HepG2 (cell line): ENCODE measurements at regions not wholly inside any gene's neighbourhood (a gene's known extent, or its start where the extent isn't known, plus 50 kb on each side); places are given as distances from the start of the nearest gene placed in this dataset.

Source experiments
- BRD4 ChIP-seq: sonication (generic); formaldehyde crosslinking; IDR thresholded peaks from 2 replicates; pipeline ENCODE4 v1.4.0; 2020; ENCODE audit warnings: missing genetic modification reagents
- CAMTA2 ChIP-seq: sonication (generic); formaldehyde crosslinking; IDR thresholded peaks from 2 replicates; pipeline ENCODE4 v1.4.0; 2020; ENCODE audit warnings: mild to moderate bottlenecking, missing genetic modification reagents, borderline replicate concordance
- CEBPB ChIP-seq: IDR thresholded peaks from 2 replicates; pipeline ENCODE4 v1.6.1; 2011; ENCODE audit warnings: low read depth, low read length, improper control_type of control experiment, borderline replicate concordance
- EZH2 ChIP-seq: conservative IDR thresholded peaks from 2 replicates; pipeline ENCODE4 v1.6.1; 2012; ENCODE audit warnings: mild to moderate bottlenecking, low read depth, low read length, moderate library complexity
- HCFC1 ChIP-seq: fragments of 150-350 bp; IDR thresholded peaks from 2 replicates; pipeline ENCODE4 v1.6.1; 2014; ENCODE audit warnings: low read depth, low read length
- HNF4G ChIP-seq, 2 experiments: sonication (generic) in 1 of 2; formaldehyde crosslinking in 1 of 2; IDR thresholded peaks; 2 replicates each; pipeline versions ENCODE4 v1.4.0 to v1.6.1; 2011 to 2020; ENCODE audit warnings: borderline replicate concordance in 2 of 2, low read depth in 2 of 2, mild to moderate bottlenecking in 2 of 2, low read length in 1 of 2, missing genetic modification reagents in 1 of 2, moderate library complexity in 1 of 2
- KLF11 ChIP-seq: IDR thresholded peaks from 2 replicates; pipeline ENCODE4 v1.6.1; 2016; ENCODE audit warnings: missing compliant biosample characterization
- MXI1 ChIP-seq: IDR thresholded peaks from 3 replicates; pipeline ENCODE4 v1.6.1; 2012; ENCODE audit warnings: low read depth, low read length, inconsistent platforms, borderline replicate concordance
- RFXANK ChIP-seq: IDR thresholded peaks from 2 replicates; pipeline ENCODE4 v1.6.1; 2016
- SRSF9 ChIP-seq: fragments of 200-400 bp; formaldehyde crosslinking; IDR thresholded peaks from 2 replicates; pipeline ENCODE4 v1.6.1; 2018; ENCODE audit warnings: borderline replicate concordance, mild to moderate bottlenecking, low read depth, low read length; ENCODE audit not compliant: insufficient read depth, poor library complexity, severe bottlenecking
- TOPORS ChIP-seq: sonication (generic); formaldehyde crosslinking; IDR thresholded peaks from 2 replicates; pipeline ENCODE4 v1.8.0; 2023; ENCODE audit warnings: mild to moderate bottlenecking, missing genetic modification reagents
- ZBTB4 ChIP-seq: sonication (generic); formaldehyde crosslinking; IDR thresholded peaks from 2 replicates; pipeline ENCODE4 v1.4.0; 2020; ENCODE audit warnings: missing genetic modification reagents, mild to moderate bottlenecking, borderline replicate concordance
- ZFP1 ChIP-seq: IDR thresholded peaks from 2 replicates; pipeline ENCODE4 v1.6.1; 2016
- ZKSCAN8 ChIP-seq: IDR thresholded peaks from 2 replicates; pipeline ENCODE4 v1.6.1; 2016; ENCODE audit warnings: borderline replicate concordance, missing genetic modification reagents, missing compliant biosample characterization
- ZNF251 ChIP-seq: sonication (generic); formaldehyde crosslinking; IDR thresholded peaks from 2 replicates; pipeline ENCODE4 v1.9.0; 2021; ENCODE audit warnings: mild to moderate bottlenecking, missing genetic modification reagents
- ZNF274 ChIP-seq: sonication (generic); formaldehyde crosslinking; IDR thresholded peaks from 2 replicates; pipeline ENCODE4 v1.5.1; 2020; ENCODE audit warnings: mild to moderate bottlenecking, missing genetic modification reagents
- ZNF333 ChIP-seq: sonication (generic); formaldehyde crosslinking; IDR thresholded peaks from 2 replicates; pipeline ENCODE4 v1.4.0; 2020; ENCODE audit warnings: mild to moderate bottlenecking, missing genetic modification reagents, borderline replicate concordance
- ZNF564 ChIP-seq: sonication (generic); formaldehyde crosslinking; IDR thresholded peaks from 2 replicates; pipeline ENCODE4 v1.8.1; 2023; ENCODE audit warnings: mild to moderate bottlenecking, missing genetic modification reagents
- ZNF644 ChIP-seq: IDR thresholded peaks from 2 replicates; pipeline ENCODE4 v1.6.1; 2016; ENCODE audit warnings: low read depth
- ZSCAN29 ChIP-seq: sonication (generic); formaldehyde crosslinking; conservative IDR thresholded peaks from 2 replicates; pipeline ENCODE4 v1.4.0; 2020; ENCODE audit warnings: mild to moderate bottlenecking, missing genetic modification reagents

- TF ChIP-seq ZBTB4 = peak; percentile 78; the same call in 1 of the 2 replicates
- TF ChIP-seq ZNF333 (CRISPR knock-in tag) = no peak
- no peak for TF ChIP-seq EZH2
- peak; percentile 81 for TF ChIP-seq ZNF644 (CRISPR knock-in tag)
- TF ChIP-seq KLF11 (CRISPR knock-in tag) = no peak
- no peak for TF ChIP-seq ZNF564 (CRISPR knock-in tag)
- TF ChIP-seq ZNF251 (CRISPR knock-in tag) = no peak
- TF ChIP-seq BRD4 = no peak
- no peak for TF ChIP-seq ZFP1 (CRISPR knock-in tag)
- TF ChIP-seq HCFC1 = no peak
- no peak; the same call in 1 of the 2 replicates for TF ChIP-seq TOPORS (CRISPR knock-in tag)
- no peak for TF ChIP-seq ZNF274 (CRISPR knock-in tag)
- TF ChIP-seq CAMTA2 = no peak
- TF ChIP-seq HNF4G (IDR thresholded peaks at IDR 0.05; ENCODE audit: borderline replicate concordance, low read depth, low read length) = peak; percentile 87
- TF ChIP-seq HNF4G (CRISPR knock-in tag; IDR thresholded peaks at IDR 0.05; ENCODE audit: borderline replicate concordance, low read depth) = peak; percentile 92; the same call in 1 of the 2 replicates
- no peak; the same call in 1 of the 2 replicates for TF ChIP-seq CEBPB
- TF ChIP-seq SRSF9 = no peak
- 0 out of 2 replicates have a peak, but pooled peaks have one; percentile 40 for TF ChIP-seq RFXANK (CRISPR knock-in tag)
- TF ChIP-seq MXI1 = no peak
- no peak for TF ChIP-seq ZKSCAN8 (CRISPR knock-in tag)
- no peak for TF ChIP-seq ZSCAN29 (CRISPR knock-in tag)
These were observed 133.4 kb upstream of the DYNLRB2 start (continued) for GRCh38 chr16:80407265-80407987.
